Heart right ventricle (tissue), 16 donors: ENCODE measurements at regions not wholly inside any gene's neighbourhood (a gene's known extent, or its start where the extent isn't known, plus 50 kb on each side); places are given as distances from the start of the nearest gene placed in this dataset.
A peak's percentile ranks its signal among the peaks of the same experiment; 100 is the strongest.
"Not testable (repeated sequence)": the region's sequence is repeated elsewhere in the genome, so short reads cannot be mapped to it uniquely, and the experiment has no call there.

Experiments used
- ATAC-seq, 8 donors: fragments of 200-7000 bp; cut with Tn5 transposase; one replicate each; pipeline ENCODE4 v1.9.1; 2020; ENCODE audit warnings: mild to moderate bottlenecking in 8 of 8, moderate library complexity in 8 of 8, moderate number of reproducible peaks in 1 of 8
- DNase-seq, 2 donors: peaks; one replicate each; pipeline ENCODE4 v3.0.0-alpha.2; 2020
- H3K27ac ChIP-seq, 10 donors: fragments of 200-600 bp; sonication (generic) in 2 of 10; one replicate each; pipeline versions ENCODE4 v1.5.0 to v1.8.0; 2020 to 2022; ENCODE audit warnings: mild to moderate bottlenecking in 3 of 10
- H3K27me3 ChIP-seq, 7 donors: fragments of 200-600 bp; one replicate each; pipeline ENCODE4 v1.8.0; 2021 to 2022; ENCODE audit warnings: mild to moderate bottlenecking in 2 of 7
- H3K36me3 ChIP-seq, 9 donors: fragments of 200-600 bp; sonication (generic) in 1 of 9; one replicate each; pipeline versions ENCODE4 v1.5.0 to v1.8.0; 2020 to 2022; ENCODE audit warnings: mild to moderate bottlenecking in 2 of 9
- H3K4me1 ChIP-seq, 9 donors: fragments of 200-600 bp; sonication (generic) in 1 of 9; one replicate each; pipeline versions ENCODE4 v1.5.0 to v1.8.0; 2020 to 2022; ENCODE audit warnings: mild to moderate bottlenecking in 4 of 9
- H3K4me3 ChIP-seq, 10 donors: fragments of 200-600 bp; sonication (generic) in 2 of 10; one replicate each; pipeline versions ENCODE4 v1.5.0 to v1.8.0; 2020 to 2022; ENCODE audit warnings: mild to moderate bottlenecking in 7 of 10, moderate library complexity in 2 of 10
- H3K9me3 ChIP-seq, 11 donors: fragments of 200-600 bp in 10 of 11; sonication (generic) in 2 of 11; one replicate each; pipeline versions ENCODE4 v1.5.0 to v1.8.0; 2013 to 2022; ENCODE audit warnings: mild to moderate bottlenecking in 2 of 11, control low read depth in 1 of 11, moderate library complexity in 1 of 11
- WGBS, 2 donors: extraction: QIAGEN DNeasy Blood & Tissue Kit; methylation state at CpG; one replicate each; pipeline ENCODE4 v1.1.7; 2013; ENCODE audit warnings: inconsistent platforms in 1 of 2; 5-methylcytosine and 5-hydroxymethylcytosine counted together
- intact Hi-C, 10 donors: fragments of 100-400 bp; cut with DNase I; formaldehyde crosslinking; loops; one replicate each; pipeline versions ENCODE4 v1.11.1 to v1.14.2; 2022
- TF ChIP-seq, protein P1 (sequence below), 9 donors: fragments of 200-600 bp; sonication (generic) in 2 of 9; IDR thresholded peaks; one replicate each; pipeline versions ENCODE4 v1.5.0 to v1.8.0; 2021 to 2022; ENCODE audit warnings: antibody characterized with exemption in 9 of 9, mild to moderate bottlenecking in 5 of 9, moderate library complexity in 1 of 9
- donor health status: Arrhythmogenic right ventricular cardiomyopathy.
- donor health status: ischemic (EF 13 %, LVEDD 7.1; RV severe dilation, severe dysfunction).
- donor health status: healthy with polysubstance abuse.
- donor health status: DM: no; HTN: yes; CAD: no.
- donor health status: DM: no; HTN: no; CAD: no.
- donor health status: ischemic (EF 25% LVEDD 6.9; RV normal size, moderate dysfunction).
- donor health status: ischemic (EF 25% LVEDD 5.7; RV mildly dilated, moderate dysfunction).
- donor health status: healthy.
- donor health status: DM: yes; HTN: yes; CAD: no.
- donor health status: Ischemic cardiomyopathy.
- donor health status: ischemic (EF 35%, LVEDD 5.7; RV mildly dilated, moderate dysfunction).
- donor health status: nonischemic (EF 11% LVEDD 7.7; RV severe dilation, severe dysfunction).
- donor health status: DM: yes; HTN: yes; CAD: no.
- donor health status: PGD.
- donor health status: ischemic (EF 29% LVEDD 5.4; RV normal size, mild dysfunction).
- donor health status: nonischemic (EF 23%, LVEDD 6.1; RV moderate dilation, normal function).

DNA sequence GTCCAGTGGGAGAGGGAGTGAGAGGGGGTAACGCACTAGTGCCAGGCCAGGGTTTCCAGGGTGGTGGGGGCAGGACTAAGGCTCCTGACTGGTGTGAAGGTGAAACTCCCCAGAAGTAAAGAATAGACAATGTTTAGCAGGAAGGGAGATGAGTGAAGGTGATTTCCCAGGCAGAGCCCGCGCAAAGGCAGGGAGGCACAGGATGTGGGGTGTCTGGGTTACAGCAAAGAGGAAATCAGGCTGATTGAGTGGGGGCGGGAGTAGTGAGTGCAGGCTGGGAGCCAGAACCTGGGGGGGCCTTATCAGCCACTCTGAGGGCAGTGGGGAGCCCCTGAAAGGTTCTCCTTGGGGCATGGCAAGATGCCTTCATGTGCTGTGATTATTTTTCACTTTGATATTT lies 167.5 kb downstream of the UTP18 start:
- TF ChIP-seq, protein P1, sequence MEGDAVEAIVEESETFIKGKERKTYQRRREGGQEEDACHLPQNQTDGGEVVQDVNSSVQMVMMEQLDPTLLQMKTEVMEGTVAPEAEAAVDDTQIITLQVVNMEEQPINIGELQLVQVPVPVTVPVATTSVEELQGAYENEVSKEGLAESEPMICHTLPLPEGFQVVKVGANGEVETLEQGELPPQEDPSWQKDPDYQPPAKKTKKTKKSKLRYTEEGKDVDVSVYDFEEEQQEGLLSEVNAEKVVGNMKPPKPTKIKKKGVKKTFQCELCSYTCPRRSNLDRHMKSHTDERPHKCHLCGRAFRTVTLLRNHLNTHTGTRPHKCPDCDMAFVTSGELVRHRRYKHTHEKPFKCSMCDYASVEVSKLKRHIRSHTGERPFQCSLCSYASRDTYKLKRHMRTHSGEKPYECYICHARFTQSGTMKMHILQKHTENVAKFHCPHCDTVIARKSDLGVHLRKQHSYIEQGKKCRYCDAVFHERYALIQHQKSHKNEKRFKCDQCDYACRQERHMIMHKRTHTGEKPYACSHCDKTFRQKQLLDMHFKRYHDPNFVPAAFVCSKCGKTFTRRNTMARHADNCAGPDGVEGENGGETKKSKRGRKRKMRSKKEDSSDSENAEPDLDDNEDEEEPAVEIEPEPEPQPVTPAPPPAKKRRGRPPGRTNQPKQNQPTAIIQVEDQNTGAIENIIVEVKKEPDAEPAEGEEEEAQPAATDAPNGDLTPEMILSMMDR (IDR thresholded peaks at IDR 0.05): no peak
- intact Hi-C loops: no loop called here
- Histone ChIP-seq H3K36me3 (no peaks in the 10 kb centered on the region), H3K9me3 (no peaks in the 10 kb centered on the region), H3K27me3 (no peaks in the 10 kb centered on the region), H3K4me1 (peaks cover 0 to 6% (median 0%) of the 10 kb centered on the region in 9 donors), H3K27ac (no peak overlapping the region), H3K4me3 (no peak overlapping the region)
- ATAC-seq: peak in 2 of 8 donors; percentile 19 to 67
- WGBS, 2 donors: 43 to 46% methylated on average over 4 of the region's 4 CpGs
- DNase-seq: no peak

DNA sequence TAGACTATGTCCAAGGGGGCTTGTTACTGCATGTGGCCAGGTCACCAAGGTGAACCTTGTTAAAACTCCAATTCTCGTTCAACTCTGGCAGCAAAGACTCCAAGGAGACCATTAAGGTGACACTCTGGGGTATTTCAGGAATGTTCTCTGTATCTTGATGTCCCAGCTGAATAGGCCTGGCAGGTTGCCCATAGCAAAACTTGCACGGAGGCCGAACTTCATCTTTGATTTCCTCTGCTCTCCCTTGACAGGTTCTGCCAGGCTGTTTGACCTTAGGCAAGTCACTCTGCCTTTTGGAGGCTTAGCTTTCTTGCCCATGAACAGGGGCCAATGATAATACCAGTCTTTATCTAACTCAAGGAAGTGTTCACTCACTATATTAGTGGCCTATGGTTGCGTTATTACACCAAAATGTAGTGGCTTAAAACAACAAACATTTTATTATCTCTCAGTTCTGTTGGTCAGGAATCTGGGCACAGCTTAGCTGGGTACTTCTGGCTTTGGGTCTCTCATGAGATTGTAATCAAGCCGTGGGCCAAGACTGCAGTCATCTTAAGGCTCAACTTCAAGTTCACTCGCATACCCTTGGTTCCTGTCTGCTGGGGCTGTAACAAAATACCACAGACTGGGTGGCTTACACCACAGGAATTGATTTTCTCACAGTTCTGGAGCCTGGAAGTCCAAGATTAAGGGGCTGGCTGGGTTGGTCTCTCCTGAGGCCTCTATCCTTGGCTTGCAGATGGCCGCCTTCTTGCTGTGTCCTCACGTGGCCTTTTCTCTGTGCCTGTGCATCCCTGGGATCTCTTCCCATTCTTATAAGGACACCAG lies 168.5 kb downstream of the UTP18 start:
- no peaks in the 10 kb centered on the region for H3K27me3 ChIP-seq
- no peak overlapping the region for H3K27ac ChIP-seq
- TF ChIP-seq, protein P1 (IDR thresholded peaks at IDR 0.05): no peak
- 49 to 64% methylated on average over 8 of the region's 8 CpGs for WGBS, 2 donors
- DNase-seq (no peak), ATAC-seq (no peak)
- H3K4me3 ChIP-seq: no peak overlapping the region
- H3K9me3 ChIP-seq: no peaks in the 10 kb centered on the region
- peaks cover 0 to 6% (median 0%) of the 10 kb centered on the region in 9 donors for H3K4me1 ChIP-seq
- H3K36me3 ChIP-seq: no peaks in the 10 kb centered on the region
- intact Hi-C loops: no loop called here

DNA sequence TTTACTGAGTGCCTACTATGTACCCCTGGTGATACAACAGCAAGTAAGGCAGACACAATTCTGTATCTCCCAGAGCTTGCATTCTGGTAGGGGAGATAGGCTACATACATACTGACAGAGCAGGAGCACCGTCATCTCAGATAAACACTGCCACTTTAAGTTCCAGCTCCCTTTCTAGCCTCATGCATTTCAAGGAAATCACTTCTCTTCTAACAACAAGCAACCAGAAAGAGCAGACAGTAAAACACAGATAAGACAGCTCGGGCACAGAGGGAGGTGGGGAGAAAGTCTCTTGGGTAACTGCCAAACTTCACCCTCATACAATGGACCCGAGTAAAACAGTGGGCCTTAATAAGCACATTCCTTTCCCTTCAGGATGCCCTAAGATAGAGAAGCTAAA lies 169.6 kb downstream of the UTP18 start:
- H3K27me3 ChIP-seq, H3K36me3 ChIP-seq, ATAC-seq, H3K4me3 ChIP-seq, H3K9me3 ChIP-seq, intact Hi-C loops, DNase-seq, H3K4me1 ChIP-seq, H3K27ac ChIP-seq: not testable (repeated sequence)
- 24 to 32% methylated on average over 3 of the region's 3 CpGs for WGBS, 2 donors

DNA sequence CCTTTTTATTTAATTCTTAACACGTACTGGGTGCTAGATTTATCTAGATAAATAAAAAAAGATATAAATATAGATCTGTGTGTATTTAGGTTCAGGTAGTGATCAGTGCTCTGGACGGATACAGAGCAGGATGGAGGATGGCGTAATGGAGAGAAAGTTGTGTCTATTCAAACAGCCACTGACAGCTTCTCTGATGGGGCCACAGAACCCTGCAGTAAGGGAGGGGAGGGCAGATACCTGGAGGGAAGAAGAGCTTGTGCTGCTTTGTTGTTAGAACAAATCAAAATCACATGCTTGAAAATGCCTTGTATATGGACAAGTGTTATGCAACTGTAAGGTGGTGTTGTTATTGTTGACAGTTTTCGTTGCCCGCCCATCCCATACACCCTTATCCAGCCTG lies 170.2 kb downstream of the UTP18 start:
- TF ChIP-seq, protein P1 (IDR thresholded peaks at IDR 0.05): no peak
- WGBS, 2 donors: 88 to 91% methylated on average over 5 of the region's 5 CpGs
- H3K27ac ChIP-seq: no peak overlapping the region
- intact Hi-C loops: no loop called here
- ATAC-seq (no peak), DNase-seq (no peak)
- no peaks in the 10 kb centered on the region for H3K36me3 ChIP-seq
- no peak overlapping the region for H3K4me3 ChIP-seq
- H3K4me1 ChIP-seq: peaks cover 0 to 6% (median 0%) of the 10 kb centered on the region in 9 donors
- no peaks in the 10 kb centered on the region for H3K9me3 ChIP-seq
- no peaks in the 10 kb centered on the region for H3K27me3 ChIP-seq
